Lower leg skin (tissue), 4 donors: ENCODE measurements at regions not wholly inside any gene's neighbourhood (a gene's known extent, or its start where the extent isn't known, plus 50 kb on each side); places are given as distances from the start of the nearest gene placed in this dataset.

Experiments used
- DNase-seq, 2 donors: peaks; one replicate each; pipeline ENCODE4 v3.0.0-alpha.2; 2019; ENCODE audit warnings: low spot score in 2 of 2
- H3K4me3 ChIP-seq: fragments of 200-600 bp; sonication (generic); 2 replicates; pipeline ENCODE4 v1.5.1; 2017; ENCODE audit warnings: mild to moderate bottlenecking, low read depth; ENCODE audit not compliant: poor library complexity, severe bottlenecking
- CTCF ChIP-seq, 3 donors: fragments of 450-650 bp; IDR thresholded peaks; one replicate each; pipeline ENCODE4 v1.5.1; 2016; ENCODE audit warnings: antibody characterized with exemption in 3 of 3, mild to moderate bottlenecking in 3 of 3, moderate library complexity in 2 of 3
- POLR2A ChIP-seq, 2 donors: fragments of 450-650 bp; IDR thresholded peaks; one replicate each; pipeline ENCODE4 v1.6.1; 2016 to 2017; ENCODE audit warnings: antibody characterized with exemption in 2 of 2, mild to moderate bottlenecking in 1 of 2, moderate library complexity in 1 of 2
- WGBS, 2 donors: methylation state at CpG; one replicate each; pipeline ENCODE4 v1.1.5; 2018; 5-methylcytosine and 5-hydroxymethylcytosine counted together
- intact Hi-C: fragments of 100-400 bp; cut with DNase I; formaldehyde crosslinking; loops from one replicate; pipeline ENCODE4 v1.15.0; 2023; ENCODE audit warnings: low total_unique reads

- H3K4me3 ChIP-seq: no peak overlapping the region
- DNase-seq: no peak
- 73 to 75% methylated on average over 2 of the region's 2 CpGs for WGBS, 2 donors
- no peak for TF ChIP-seq CTCF (IDR thresholded peaks at IDR 0.05)
- intact Hi-C loops: no loop called here
Observed at GRCh38 chr16:55981557-55981956, 106.4 kb upstream of the CES5A start.

- intact Hi-C loops: no loop called here
- H3K4me3 ChIP-seq: no peak overlapping the region
- 27 to 41% methylated on average over 2 of the region's 2 CpGs for WGBS, 2 donors
- no peak for DNase-seq
- TF ChIP-seq CTCF (IDR thresholded peaks at IDR 0.05): no peak
- TF ChIP-seq POLR2A (IDR thresholded peaks at IDR 0.05): no peak
Observed at GRCh38 chr16:55976815-55977214, 101.6 kb upstream of the CES5A start.

- DNase-seq: no peak
- 72 to 85% methylated on average over 5 of the region's 5 CpGs for WGBS, 2 donors
- intact Hi-C loops: no loop called here
- TF ChIP-seq CTCF (IDR thresholded peaks at IDR 0.05) (no peak), POLR2A (IDR thresholded peaks at IDR 0.05) (no peak)
- no peak overlapping the region for H3K4me3 ChIP-seq
Observed at GRCh38 chr16:55971447-55971846, 96.3 kb upstream of the CES5A start.

DNA sequence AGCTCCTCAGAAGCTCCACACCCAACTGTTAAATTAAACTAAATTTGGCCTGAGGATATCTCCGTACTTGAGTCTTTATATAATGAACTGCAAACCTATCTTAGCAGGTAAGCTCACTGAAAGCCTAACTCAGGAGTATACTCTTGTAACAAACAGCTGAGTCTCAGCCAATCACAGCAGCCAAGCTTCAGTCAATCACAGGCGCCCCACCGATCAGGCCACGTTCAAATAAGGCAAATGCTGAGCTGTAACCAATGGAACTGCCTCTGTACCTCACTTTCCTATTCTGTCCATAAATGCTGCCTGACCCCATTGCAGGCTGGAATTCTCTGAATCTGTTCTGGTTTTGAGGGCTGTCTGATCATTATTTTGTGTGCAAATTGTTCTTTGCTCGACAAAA, 93.0 kb upstream of the CES5A start:
- H3K4me3 ChIP-seq: no peak overlapping the region
- TF ChIP-seq CTCF (IDR thresholded peaks at IDR 0.05) (no peak), POLR2A (IDR thresholded peaks at IDR 0.05) (no peak)
- no peak for DNase-seq
- 48 to 50% methylated on average over 5 of the region's 5 CpGs for WGBS, 2 donors
- intact Hi-C loops: no loop called here

DNA sequence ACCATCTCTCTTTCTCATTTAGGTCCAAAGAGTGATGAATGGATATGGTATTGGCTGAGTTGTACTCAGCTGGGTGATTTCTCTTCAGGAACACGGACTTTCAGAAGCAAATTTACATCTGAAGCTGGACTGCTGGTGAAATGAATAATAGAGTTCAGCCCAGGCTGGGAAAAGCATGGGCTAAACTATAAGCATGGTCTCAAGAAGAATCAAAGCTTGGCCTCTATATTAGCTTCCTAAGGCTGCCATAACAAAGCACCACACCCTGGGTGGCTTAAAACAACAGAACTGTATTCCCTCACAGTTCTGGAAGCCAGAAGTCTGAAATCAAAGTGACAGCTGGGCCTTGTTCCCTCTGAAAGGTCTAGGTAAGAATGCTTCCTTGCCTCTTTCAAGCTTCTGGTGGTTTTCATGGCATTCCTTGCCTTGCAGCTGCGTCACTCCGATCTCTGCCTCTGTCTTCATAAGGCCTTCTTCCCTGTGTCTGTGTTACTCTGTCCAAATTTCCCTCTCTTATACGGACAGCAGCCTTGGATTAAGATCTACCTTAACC, 89.8 kb upstream of the CES5A start:
- TF ChIP-seq CTCF (IDR thresholded peaks at IDR 0.05) (no peak), POLR2A (IDR thresholded peaks at IDR 0.05) (no peak)
- 40 to 61% methylated on average over 4 of the region's 4 CpGs for WGBS, 2 donors
- intact Hi-C loops: no loop called here
- no peak for DNase-seq
- no peak overlapping the region for H3K4me3 ChIP-seq

DNA sequence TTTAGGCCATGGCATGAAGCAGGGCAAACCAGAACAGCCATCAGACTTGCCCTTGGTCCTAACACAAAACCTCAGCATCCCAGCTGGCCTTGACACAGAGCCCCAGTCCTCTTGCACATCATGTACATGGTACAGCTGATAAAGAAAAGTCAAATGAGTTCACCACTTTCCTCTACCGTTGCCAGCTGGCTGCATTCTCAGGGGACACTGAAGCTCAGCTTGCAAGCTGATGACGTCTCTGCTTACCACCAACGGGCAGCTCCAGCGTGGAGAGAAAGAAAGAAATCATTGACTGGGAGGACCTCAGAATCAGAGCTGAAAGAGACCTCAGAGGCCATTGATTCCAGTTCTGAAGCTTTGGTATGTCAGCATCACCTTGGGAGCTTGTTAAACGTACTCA, 80.7 kb upstream of the CES5A start:
- DNase-seq: no peak
- TF ChIP-seq POLR2A (IDR thresholded peaks at IDR 0.05): no peak
- TF ChIP-seq CTCF (IDR thresholded peaks at IDR 0.05): no peak
- no peak overlapping the region for H3K4me3 ChIP-seq
- WGBS, 2 donors: 61 to 64% methylated on average over 5 of the region's 5 CpGs
- intact Hi-C loops: no loop called here
